Vagina (tissue), 2 donors: ENCODE measurements at regions not wholly inside any gene's neighbourhood (a gene's known extent, or its start where the extent isn't known, plus 50 kb on each side); places are given as distances from the start of the nearest gene placed in this dataset.

Experiments used
- CTCF ChIP-seq, 3 experiments: fragments of 450-650 bp in 2 of 3; fragments of 200-600 bp in 1 of 3; sonication (generic) in 1 of 3; IDR thresholded peaks; one replicate each; pipeline ENCODE4 v1.5.1; 2017 to 2019; ENCODE audit warnings: antibody characterized with exemption in 3 of 3, mild to moderate bottlenecking in 2 of 3, moderate library complexity in 2 of 3
- POLR2A ChIP-seq, 2 donors: fragments of 450-650 bp; IDR thresholded peaks; one replicate each; pipeline ENCODE4 v1.6.1; 2017; ENCODE audit warnings: antibody characterized with exemption in 2 of 2, mild to moderate bottlenecking in 2 of 2, moderate library complexity in 2 of 2
- POLR2AphosphoS5 ChIP-seq, 2 donors: sonication (generic); formaldehyde crosslinking; IDR thresholded peaks; one replicate each; pipeline ENCODE4 v1.9.0; 2017; ENCODE audit warnings: antibody characterized with exemption in 2 of 2, mild to moderate bottlenecking in 2 of 2, low read depth in 1 of 2; ENCODE audit not compliant: insufficient read depth in 1 of 2

GRCh38 chr2:60249879-60250278, 303.6 kb downstream of the BCL11A start:
- TF ChIP-seq CTCF (IDR thresholded peaks at IDR 0.05) (no peak), POLR2A (IDR thresholded peaks at IDR 0.05) (no peak), POLR2AphosphoS5 (IDR thresholded peaks at IDR 0.05; ENCODE audit: insufficient read depth in 1 of 2, low read depth in 1 of 2) (no peak)
